BLaER1 treated with 17β-estradiol and CSF1 and Interleukin-3, amounts not matched to agents 10 nM and 100 nM (cell line): ENCODE measurements at regions not wholly inside any gene's neighbourhood (a gene's known extent, or its start where the extent isn't known, plus 50 kb on each side); places are given as distances from the start of the nearest gene placed in this dataset.

ENCODE experiments used
- H3K27ac ChIP-seq, 11 experiments: shearing (Covaris generic); formaldehyde crosslinking; 2 replicates each; pipeline ENCODE4 v1.8.1; 2022
- H3K27me3 ChIP-seq, 11 experiments: shearing (Covaris generic); formaldehyde crosslinking; 2 replicates each; pipeline ENCODE4 v1.8.1; 2022
- H3K36me3 ChIP-seq, 11 experiments: shearing (Covaris generic); formaldehyde crosslinking; 2 replicates each; pipeline ENCODE4 v1.8.1; 2022
- H3K4me1 ChIP-seq, 10 experiments: shearing (Covaris generic); formaldehyde crosslinking; 2 replicates each; pipeline ENCODE4 v1.8.1; 2022
- H3K4me2 ChIP-seq, 11 experiments: shearing (Covaris generic); formaldehyde crosslinking; 2 replicates each; pipeline ENCODE4 v1.8.1; 2022
- H3K4me3 ChIP-seq, 10 experiments: shearing (Covaris generic); formaldehyde crosslinking; 2 replicates each; pipeline ENCODE4 v1.8.1; 2022
- H3K9ac ChIP-seq, 11 experiments: shearing (Covaris generic); formaldehyde crosslinking; 2 replicates each; pipeline ENCODE4 v1.8.1; 2022
- H3K9me3 ChIP-seq, 11 experiments: shearing (Covaris generic); formaldehyde crosslinking; replicated peaks in 1 of 11; 2 replicates each; pipeline ENCODE4 v1.8.1; 2022
- H4K20me1 ChIP-seq, 11 experiments: shearing (Covaris generic); formaldehyde crosslinking; 2 replicates each; pipeline ENCODE4 v1.8.1; 2022
- Cebpa-rat ChIP-seq, 11 experiments: shearing (Covaris generic); IDR thresholded peaks; 2 replicates each; pipeline ENCODE4 v1.8.1; 2022

DNA sequence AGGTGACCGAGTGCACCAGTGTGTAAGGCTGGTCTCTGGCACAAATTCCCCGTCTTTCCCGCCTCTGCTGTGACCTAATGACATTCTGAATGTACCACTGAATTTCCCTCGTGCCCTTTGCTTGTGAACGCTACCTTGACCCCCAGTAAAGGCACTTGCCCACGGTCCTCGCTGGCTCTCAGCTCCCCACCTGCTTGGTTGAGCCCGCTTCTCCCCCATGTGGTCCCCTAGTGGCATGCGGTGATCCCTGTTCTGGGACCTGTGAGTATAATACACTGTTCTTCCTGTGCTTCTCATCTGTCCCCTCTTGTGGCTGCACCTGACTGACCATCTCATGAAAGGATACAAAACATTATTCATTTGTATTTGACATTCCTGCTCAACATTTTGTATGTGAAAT, 495.7 kb downstream of the INHBA start:
- H3K27me3 ChIP-seq: no peaks in the 10 kb centered on the region
- no peak overlapping the region for H3K9ac ChIP-seq
- H3K36me3 ChIP-seq: no peaks in the 10 kb centered on the region
- H3K27ac ChIP-seq: no peak overlapping the region
- H3K4me1 ChIP-seq: no peaks in the 10 kb centered on the region
- H3K9me3 ChIP-seq: no peaks in the 10 kb centered on the region
- TF ChIP-seq Cebpa-rat (IDR thresholded peaks at IDR 0.05): no peak
- no peak overlapping the region for H3K4me3 ChIP-seq
- no peaks in the 10 kb centered on the region for H4K20me1 ChIP-seq
- no peak overlapping the region for H3K4me2 ChIP-seq

DNA sequence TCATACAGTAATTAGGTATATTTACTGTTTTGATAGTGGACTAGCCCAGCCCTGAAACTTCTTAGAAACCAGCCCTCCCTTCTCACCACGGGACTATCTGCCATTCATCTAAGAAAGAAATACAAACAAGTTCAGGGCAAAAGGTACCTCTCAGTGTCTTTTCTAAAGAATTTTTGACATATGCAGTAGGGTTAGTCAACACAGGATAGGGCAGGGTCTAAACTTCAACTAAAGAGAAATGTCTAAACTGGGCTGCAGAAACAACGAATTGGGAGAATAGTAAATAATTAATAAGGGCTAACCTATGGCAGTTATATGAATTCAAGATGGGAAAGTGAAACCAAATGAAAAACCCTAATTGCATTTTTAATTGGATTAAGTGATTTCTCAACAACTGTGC, 496.6 kb downstream of the INHBA start:
- H3K4me1 ChIP-seq: no peaks in the 10 kb centered on the region

DNA sequence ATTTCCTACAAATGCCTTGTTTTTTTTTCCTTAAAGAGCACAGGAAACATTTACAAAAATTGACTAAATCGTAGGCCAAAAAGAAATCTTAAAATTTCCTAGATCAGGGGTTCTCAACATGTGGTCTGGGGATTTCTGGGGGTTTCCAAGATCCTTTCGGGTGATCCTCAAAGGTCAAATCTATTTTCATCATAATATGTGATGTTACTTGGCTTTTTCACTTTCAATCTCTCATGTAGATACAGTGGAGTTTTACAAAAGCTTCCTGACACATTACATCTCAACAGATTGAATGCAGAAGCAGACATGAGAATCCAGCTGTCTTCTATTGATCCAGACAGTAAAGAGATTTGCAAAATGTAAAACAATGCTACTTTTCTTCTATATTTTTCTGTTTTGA, 497.3 kb downstream of the INHBA start:
- Histone ChIP-seq H3K4me2 (no peak overlapping the region), H3K4me1 (no peaks in the 10 kb centered on the region), H3K27ac (no peak overlapping the region), H3K27me3 (no peaks in the 10 kb centered on the region), H3K36me3 (no peaks in the 10 kb centered on the region), H4K20me1 (no peaks in the 10 kb centered on the region), H3K4me3 (no peak overlapping the region), H3K9me3 (no peaks in the 10 kb centered on the region), H3K9ac (no peak overlapping the region)
- TF ChIP-seq Cebpa-rat (IDR thresholded peaks at IDR 0.05): no peak

More for the DNA sequence above, 496.6 kb downstream of the INHBA start:
- Histone ChIP-seq H3K36me3 (no peaks in the 10 kb centered on the region), H3K4me3 (no peak overlapping the region), H3K27ac (no peak overlapping the region), H3K9ac (no peak overlapping the region), H3K4me2 (no peak overlapping the region), H3K9me3 (no peaks in the 10 kb centered on the region), H4K20me1 (no peaks in the 10 kb centered on the region), H3K27me3 (no peaks in the 10 kb centered on the region)
- no peak for TF ChIP-seq Cebpa-rat (IDR thresholded peaks at IDR 0.05)

- Histone ChIP-seq H3K9me3 (no peaks in the 10 kb centered on the region), H3K9ac (no peak overlapping the region), H3K27me3 (no peaks in the 10 kb centered on the region), H4K20me1 (no peaks in the 10 kb centered on the region), H3K4me3 (no peak overlapping the region), H3K4me1 (no peaks in the 10 kb centered on the region), H3K36me3 (no peaks in the 10 kb centered on the region), H3K4me2 (no peak overlapping the region), H3K27ac (no peak overlapping the region)
- no peak for TF ChIP-seq Cebpa-rat (IDR thresholded peaks at IDR 0.05)
These were observed 499.3 kb downstream of the INHBA start for GRCh38 chr7:41203542-41203941.

- no peak for TF ChIP-seq Cebpa-rat (IDR thresholded peaks at IDR 0.05)
- no peaks in the 10 kb centered on the region for H3K27me3 ChIP-seq
These were observed 501.9 kb downstream of the INHBA start for GRCh38 chr7:41201021-41201420.

GRCh38 chr7:41199136-41199535, 503.8 kb downstream of the INHBA start:
- no peaks in the 10 kb centered on the region for H3K9me3 ChIP-seq
- no peaks in the 10 kb centered on the region for H3K27me3 ChIP-seq
- H3K4me1 ChIP-seq: no peaks in the 10 kb centered on the region
- H3K9ac ChIP-seq: no peak overlapping the region
- no peaks in the 10 kb centered on the region for H4K20me1 ChIP-seq
- H3K4me3 ChIP-seq: no peak overlapping the region
- no peaks in the 10 kb centered on the region for H3K36me3 ChIP-seq
- no peak for TF ChIP-seq Cebpa-rat (IDR thresholded peaks at IDR 0.05)
- H3K4me2 ChIP-seq: no peak overlapping the region
- no peak overlapping the region for H3K27ac ChIP-seq

More at GRCh38 chr7:41201021-41201420, 501.9 kb downstream of the INHBA start:
- H3K27ac ChIP-seq: no peak overlapping the region
- H3K4me1 ChIP-seq: no peaks in the 10 kb centered on the region
- no peaks in the 10 kb centered on the region for H3K9me3 ChIP-seq
- H3K36me3 ChIP-seq: no peaks in the 10 kb centered on the region
- no peak overlapping the region for H3K9ac ChIP-seq
- no peak overlapping the region for H3K4me3 ChIP-seq
- no peaks in the 10 kb centered on the region for H4K20me1 ChIP-seq
- no peak overlapping the region for H3K4me2 ChIP-seq

- Histone ChIP-seq H3K27ac (no peak overlapping the region), H3K4me3 (no peak overlapping the region), H4K20me1 (no peaks in the 10 kb centered on the region), H3K27me3 (no peaks in the 10 kb centered on the region), H3K36me3 (no peaks in the 10 kb centered on the region), H3K4me1 (no peaks in the 10 kb centered on the region), H3K9me3 (no peaks in the 10 kb centered on the region), H3K9ac (no peak overlapping the region), H3K4me2 (no peak overlapping the region)
- no peak for TF ChIP-seq Cebpa-rat (IDR thresholded peaks at IDR 0.05)
These were observed 504.4 kb downstream of the INHBA start for GRCh38 chr7:41198502-41198901.

DNA sequence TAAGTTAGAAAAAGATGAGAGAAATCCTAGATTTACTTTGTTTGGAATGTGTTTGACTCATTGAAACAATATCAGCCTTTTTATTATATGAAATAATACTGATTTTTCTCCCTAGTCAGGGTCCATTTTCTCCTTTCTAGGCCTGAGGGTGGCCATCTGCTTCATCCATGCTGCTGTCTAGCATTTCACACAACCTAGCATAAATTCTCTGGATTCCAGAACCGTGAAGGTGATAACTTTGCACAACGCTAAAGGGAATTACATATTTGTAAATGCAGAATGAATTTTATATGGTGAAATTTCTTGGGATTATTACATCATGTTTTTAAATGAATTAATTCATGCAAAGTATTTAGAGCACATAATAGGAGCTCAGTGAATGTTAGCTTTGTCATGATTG, 505.1 kb downstream of the INHBA start:
- H3K27ac ChIP-seq: no peak overlapping the region
- TF ChIP-seq Cebpa-rat (IDR thresholded peaks at IDR 0.05): no peak

DNA sequence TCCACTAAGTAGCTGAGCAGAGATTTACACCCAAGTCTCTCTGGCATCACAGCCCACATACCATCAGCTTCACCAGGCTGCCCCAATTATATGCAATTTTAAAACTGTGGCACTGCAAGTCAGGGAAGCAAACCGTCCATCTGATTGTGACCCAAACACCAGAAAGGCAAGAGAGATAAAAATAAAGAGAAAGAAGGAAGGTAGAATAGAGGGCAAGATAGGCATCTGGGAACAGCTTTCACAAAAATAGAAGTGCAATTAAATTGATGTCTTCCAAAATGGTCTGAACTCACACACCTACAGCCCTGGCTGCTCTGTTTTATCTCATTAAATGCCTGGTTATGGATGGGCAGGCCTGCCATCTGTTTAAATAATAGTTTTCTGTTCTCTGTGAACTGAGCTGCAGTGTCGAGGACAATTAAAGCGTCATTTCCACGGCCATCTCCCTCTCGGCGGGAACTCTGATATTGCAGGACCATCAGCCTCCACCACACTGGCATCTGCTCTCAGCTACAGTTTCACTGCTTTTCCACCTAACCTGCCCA, 509.1 kb downstream of the INHBA start:
- Histone ChIP-seq H3K36me3 (no peaks in the 10 kb centered on the region), H3K9me3 (no peaks in the 10 kb centered on the region), H3K4me2 (no peak overlapping the region), H3K27ac (no peak overlapping the region), H4K20me1 (no peaks in the 10 kb centered on the region), H3K9ac (no peak overlapping the region), H3K4me1 (peaks cover 0 to 33% (median 16%) of the 10 kb centered on the region in 10 experiments; a peak in 12 of 20 replicates), H3K4me3 (no peak overlapping the region), H3K27me3 (no peaks in the 10 kb centered on the region)
- no peak for TF ChIP-seq Cebpa-rat (IDR thresholded peaks at IDR 0.05)

More for the DNA sequence above, 505.1 kb downstream of the INHBA start:
- no peaks in the 10 kb centered on the region for H3K4me1 ChIP-seq
- H3K9me3 ChIP-seq: no peaks in the 10 kb centered on the region
- H3K9ac ChIP-seq: no peak overlapping the region
- H3K36me3 ChIP-seq: no peaks in the 10 kb centered on the region
- no peaks in the 10 kb centered on the region for H3K27me3 ChIP-seq
- H3K4me2 ChIP-seq: no peak overlapping the region
- no peaks in the 10 kb centered on the region for H4K20me1 ChIP-seq
- H3K4me3 ChIP-seq: no peak overlapping the region

GRCh38 chr7:41190581-41190980, 512.3 kb downstream of the INHBA start:
- Histone ChIP-seq H3K27ac (peak overlapping the region in 5 of 11 experiments; percentile 56 to 85 (median 76); a peak in 10 of 22 replicates), H3K9me3 (peaks cover 0 to 6% (median 0%) of the 10 kb centered on the region in 11 experiments; a peak in 2 of 22 replicates), H3K4me3 (no peak overlapping the region), H3K36me3 (no peaks in the 10 kb centered on the region), H3K9ac (peak overlapping the region in 1 of 11 experiments; percentile 53; a peak in 3 of 22 replicates), H4K20me1 (no peaks in the 10 kb centered on the region), H3K4me2 (peak overlapping the region in 8 of 11 experiments; percentile 6 to 74 (median 56); a peak in 12 of 22 replicates), H3K4me1 (peaks cover 0 to 52% (median 16%) of the 10 kb centered on the region in 10 experiments; a peak in 12 of 20 replicates), H3K27me3 (no peaks in the 10 kb centered on the region)
- no peak for TF ChIP-seq Cebpa-rat (IDR thresholded peaks at IDR 0.05)
